NCI-H524 treated with DMSO at 0.1 percent for 48 hours (cell line): ENCODE measurements at regions not wholly inside any gene's neighbourhood (a gene's known extent, or its start where the extent isn't known, plus 50 kb on each side); places are given as distances from the start of the nearest gene placed in this dataset.
"Not testable (repeated sequence)": the region's sequence is repeated elsewhere in the genome, so short reads cannot be mapped to it uniquely, and the experiment has no call there.

Experiments
- DNase-seq: peaks from one replicate; lab custom pipeline; 2025; lab: John Stamatoyannopoulos, UW

DNA sequence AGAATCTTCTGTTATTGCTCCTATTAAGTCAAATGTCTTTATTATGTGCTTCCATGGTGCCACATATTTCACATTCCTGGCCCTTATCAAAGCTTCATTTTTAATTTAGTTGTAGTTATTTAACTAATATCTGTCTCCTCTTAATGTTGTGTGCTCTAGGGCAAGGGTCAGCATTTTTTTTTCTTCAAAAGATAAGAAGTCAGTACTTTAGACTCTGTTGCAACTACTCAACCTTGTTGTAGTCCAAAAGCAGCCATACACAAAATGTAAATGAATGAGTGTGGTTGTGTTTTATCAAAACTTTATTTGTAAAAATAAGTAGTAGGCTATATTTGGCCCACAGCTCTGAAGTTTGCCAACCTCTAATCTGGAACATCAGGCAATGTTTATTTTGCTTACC lies 394.7 kb upstream of the CBLB start:
- DNase-seq = no peak

DNA sequence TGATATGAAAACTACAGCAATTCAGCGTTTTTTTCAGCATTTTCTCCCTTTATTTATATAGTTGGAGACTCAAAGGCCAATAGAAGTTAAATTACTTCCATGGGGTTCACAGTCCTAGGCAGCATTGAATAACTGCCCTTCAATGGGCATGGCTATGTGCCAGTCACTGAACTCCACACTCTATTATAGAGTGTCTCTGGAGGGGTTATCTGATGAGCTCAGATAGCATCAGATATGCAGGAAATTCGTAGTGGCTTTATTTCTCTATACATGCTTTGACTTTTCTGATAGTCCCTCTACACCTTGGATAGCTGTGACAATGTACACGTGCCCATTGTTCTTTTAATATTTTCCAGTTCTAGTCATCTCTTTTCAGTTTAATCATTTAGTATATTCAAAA lies 396.9 kb upstream of the CBLB start:
- no peak for DNase-seq

DNA sequence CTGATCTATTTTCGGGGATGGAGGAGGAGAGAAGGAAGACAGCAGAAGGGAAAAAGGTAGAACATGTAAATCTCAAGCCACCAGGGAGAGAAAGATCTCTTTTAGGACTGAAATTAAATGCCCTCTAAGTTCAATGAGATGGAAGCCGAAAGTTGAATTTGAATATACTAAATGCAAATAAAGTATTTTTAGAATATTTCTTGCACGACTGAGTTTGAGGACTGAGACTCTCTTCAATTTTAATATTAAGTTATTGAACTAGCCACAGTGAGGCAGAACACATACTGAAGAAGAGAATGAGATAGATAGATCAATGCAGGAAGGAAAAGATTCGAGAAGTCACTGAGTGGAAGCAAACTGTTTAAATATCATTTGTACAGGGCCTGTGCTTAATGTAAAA lies 399.9 kb upstream of the CBLB start:
- DNase-seq = no peak

DNA sequence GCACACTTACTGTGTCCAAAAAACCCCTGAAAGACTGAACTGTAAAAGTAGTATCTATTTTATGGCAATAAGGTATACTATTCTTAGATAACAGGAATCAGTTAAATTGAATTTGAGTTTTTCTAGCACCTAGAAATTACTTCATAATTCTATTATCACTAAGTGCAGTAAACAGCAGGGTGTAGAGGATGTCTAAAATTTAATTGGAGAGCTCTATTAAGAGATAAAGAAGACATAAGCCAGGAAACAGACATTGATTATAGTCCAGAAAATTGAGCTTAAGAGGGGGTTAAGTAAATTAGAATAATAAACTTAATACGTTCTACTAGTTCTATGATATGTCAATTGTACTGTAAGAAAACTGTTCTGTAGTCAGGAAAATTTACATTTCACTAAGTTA lies 403.5 kb upstream of the CBLB start:
- no peak for DNase-seq

DNA sequence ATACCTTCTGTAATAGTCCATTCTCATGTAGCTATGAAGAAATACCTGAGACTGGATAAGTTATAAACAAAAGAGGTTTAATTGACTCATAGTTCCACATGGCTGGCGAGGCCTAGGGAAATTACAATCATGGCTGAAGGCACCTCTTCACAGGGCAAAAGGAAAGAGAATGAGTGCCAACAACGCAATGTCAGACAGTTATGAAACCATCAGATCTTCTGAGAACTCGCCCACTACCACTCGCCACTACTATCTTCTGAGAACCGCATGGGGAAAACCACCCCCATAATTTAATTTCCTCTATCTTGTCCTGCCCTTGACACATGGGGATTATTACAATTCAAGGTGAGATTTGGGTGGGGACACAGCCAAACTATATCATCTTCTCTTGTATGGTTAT lies 406.8 kb upstream of the CBLB start:
- no peak for DNase-seq

DNA sequence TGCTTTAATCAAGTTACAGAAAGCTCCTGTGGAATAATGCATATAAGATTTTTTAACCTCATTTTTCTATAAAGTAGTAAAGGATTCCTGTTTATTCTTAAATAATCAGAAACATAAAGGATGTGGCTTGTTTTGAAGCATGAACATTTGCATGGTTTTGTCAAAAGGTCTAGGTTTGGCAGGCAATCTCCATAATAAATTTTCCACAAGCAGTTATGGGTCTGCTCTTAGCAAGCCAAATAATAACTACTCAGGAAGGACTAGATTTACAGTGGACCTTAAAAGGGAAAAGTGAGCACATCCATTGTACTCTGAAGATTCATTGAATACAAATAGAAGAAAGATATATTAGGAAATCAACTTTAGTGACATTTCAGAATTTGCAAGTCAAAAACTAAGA lies 407.3 kb upstream of the CBLB start:
- DNase-seq = no peak

DNA sequence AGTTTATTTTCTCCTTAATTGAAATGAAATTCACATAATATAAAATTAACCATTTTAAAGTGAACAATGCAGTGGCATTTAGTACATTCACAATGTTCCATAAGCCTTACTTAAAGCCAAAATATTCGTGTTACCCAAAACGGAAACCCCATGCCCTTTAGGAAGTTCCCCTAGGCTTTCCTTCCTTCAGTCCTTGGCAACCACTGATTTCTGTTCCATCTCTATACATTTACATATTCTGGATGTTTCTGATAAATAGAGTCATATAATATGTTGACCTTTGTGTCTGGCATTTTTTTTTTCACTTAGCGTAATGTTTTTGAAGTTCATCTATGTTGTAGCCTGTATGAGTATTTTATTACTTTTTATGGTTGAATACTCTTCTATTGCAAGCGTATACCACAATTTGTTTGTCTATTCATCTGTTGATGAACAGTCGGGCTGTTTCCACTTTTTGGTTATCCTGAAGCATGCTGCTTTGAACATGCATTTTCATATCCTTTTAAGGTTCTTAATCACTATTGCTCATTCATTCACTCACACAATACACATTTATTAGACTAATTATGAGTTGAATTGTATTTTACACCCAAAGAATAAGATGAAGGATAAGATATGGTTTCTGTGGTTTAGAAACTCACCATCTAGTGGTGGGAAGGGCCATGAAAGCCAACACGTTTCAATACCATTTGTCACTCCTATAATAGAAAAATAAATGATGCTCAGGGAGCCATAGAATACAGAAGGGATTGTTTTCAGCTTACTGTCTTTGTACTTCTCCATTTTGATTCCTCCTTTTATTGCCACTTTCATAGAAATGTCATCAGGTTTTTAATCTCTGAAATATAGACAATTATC lies 408.2 kb upstream of the CBLB start:
- DNase-seq = no peak

DNA sequence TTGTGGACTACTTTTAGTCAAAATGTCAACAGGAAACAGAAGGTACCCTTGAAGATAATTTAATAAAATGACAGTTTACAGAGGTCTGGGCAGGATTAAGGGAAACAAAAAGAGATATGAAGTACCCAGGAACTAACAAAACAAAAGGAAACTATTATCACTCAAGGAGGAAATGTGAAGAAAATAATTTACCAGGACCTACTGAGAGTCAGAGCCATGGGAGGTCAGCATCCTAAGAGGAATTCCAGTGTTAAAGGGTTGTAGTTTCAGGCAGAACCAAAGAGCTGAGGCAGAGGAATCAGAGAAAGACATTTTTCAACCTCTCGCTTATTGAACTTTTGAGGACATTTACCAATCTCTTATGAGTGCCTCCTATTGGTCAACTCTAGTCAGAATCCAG lies 408.9 kb upstream of the CBLB start:
- DNase-seq = no peak

DNA sequence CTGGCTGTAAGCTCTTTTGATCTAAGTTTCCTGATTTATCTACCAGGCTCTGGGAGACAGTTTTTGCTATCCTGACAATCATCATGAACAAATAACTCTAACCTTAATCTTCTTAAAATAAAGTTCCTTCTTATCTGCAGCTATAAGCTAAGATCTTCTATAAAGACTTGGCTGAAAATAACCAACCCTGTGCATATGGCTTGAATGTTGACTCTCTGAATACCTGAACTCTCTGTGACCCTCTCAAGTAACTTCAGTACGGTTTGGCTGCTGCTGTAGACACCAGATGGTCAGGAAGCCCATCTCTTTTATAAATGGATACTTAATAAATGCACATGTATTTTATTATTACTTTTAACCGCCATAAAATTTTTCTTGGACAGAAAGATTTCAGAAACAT lies 412.4 kb upstream of the CBLB start:
- DNase-seq = peak; percentile 99

DNA sequence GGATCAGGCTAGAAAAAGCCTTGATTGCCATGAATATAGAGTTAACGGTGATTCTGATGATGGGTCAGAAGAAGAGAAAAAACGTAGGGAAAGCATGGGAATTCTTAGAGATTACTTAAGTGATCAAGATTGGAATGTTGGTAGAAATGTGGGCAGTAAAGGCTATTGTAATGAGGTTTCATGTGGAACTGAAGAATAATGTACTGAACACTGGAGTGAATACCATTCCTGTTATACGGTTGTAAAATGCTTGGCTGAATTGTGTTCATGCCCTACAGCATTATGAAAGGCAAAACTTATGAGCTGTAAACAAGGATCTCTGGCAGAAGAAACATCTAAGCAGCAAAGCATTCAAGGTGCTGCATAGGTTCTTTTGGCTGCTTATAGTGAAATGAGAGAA lies 414.1 kb upstream of the CBLB start:
- DNase-seq = no peak

DNA sequence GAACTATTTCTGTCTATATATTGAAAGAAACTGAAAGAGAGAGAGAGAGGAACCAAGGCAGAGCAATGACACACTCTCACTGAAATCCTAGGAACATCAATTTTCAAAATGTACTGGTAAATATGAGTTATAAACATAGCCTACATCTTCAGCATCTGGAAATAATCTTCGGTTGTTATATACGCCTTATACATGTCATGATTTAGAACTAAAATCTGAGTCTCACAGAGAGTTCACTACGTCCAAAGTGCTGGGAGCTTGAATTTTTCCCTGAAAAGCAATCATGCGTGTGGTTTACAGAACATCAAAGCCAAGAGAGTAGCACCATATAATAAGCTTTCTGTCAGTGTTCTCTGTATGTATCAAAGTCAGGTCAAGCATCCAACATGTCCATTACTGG lies 420.0 kb upstream of the CBLB start:
- DNase-seq = no peak

DNA sequence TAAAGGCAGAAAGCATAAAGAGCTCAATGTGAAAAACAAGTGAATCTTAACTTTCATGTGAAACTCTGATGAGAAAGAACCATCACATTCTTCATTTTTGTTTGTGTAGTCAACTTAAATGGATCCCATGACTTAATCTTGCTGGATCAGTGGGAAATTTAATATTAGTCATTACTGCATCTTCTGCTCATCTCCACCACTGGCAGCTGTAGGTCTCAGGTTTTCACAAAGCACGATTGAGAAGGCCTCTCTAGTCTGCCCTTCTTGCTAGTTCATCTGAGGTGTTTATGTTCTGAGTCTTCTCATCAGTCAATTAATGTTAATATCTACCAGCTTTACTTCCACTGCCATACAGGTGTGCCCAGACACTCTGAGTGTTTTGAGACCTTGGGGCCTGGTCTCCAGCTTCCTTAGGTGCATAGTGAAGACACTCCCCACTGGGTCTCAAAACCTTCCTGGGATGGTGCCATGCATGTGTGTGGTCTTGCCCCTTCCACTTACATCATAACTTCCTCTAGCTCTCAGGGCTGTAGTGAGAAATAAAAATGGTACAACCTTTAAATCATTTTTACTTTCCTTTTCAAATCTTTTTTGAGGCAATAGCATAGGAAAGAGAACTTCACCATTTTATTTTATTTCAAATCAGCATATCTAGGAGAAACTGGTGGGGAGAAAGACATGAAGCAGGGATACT lies 421.6 kb upstream of the CBLB start:
- no peak for DNase-seq

DNA sequence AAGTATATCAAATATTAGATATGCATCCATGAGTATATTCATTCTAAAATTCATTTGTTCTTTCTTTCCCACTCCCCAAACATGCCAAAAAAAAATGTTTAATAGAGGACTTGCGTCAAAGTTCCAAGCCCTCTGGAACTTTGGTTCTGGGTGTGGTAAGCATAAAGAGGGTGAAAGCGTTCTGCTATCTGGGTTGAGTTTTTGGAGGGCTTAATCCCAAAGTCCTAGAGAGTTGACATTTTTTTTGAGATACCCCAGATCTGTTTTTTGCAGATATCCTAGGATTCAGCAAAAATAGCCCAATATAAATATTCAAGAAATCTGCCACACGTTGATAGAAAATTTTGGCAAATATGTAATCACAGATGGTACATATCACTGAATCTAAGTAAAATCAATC lies 424.3 kb upstream of the CBLB start:
- no peak for DNase-seq

DNA sequence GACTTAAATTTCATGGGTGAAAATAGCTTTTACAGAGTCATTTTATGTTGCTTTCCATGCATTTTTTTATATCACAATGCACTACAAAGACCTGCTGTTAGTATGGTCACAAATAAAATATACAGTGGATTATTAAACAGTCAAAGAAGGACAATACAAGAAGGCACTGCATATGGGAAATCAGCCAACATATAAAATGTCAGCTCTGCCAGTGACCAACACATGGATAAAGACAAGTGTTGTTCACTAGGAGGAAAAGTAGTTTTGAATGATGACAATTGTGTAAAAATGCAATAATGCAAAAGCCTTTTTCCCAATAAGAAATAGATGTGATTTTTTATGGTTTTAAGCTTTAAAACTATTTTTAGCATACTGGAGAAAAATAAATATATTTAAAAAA lies 425.3 kb upstream of the CBLB start:
- DNase-seq = no peak

DNA sequence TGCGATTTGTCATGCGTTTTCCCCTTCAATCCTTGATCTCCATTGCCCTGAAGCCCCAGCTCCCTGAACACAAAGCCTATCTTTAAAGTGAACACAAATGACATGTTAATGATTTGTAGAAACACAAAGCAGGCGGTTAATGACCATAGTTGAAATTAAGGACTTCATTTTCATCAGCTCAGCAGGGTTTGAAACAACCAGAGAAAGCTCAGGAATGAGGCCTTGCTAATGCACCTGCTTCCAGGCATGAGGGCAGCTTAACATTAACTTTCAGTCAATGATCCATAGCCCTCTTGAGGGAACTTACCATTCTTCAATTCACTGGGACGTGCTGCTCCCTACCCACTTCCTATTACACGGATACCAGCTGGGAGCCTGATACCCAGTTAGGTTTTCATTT lies 427.2 kb upstream of the CBLB start:
- no peak for DNase-seq

DNA sequence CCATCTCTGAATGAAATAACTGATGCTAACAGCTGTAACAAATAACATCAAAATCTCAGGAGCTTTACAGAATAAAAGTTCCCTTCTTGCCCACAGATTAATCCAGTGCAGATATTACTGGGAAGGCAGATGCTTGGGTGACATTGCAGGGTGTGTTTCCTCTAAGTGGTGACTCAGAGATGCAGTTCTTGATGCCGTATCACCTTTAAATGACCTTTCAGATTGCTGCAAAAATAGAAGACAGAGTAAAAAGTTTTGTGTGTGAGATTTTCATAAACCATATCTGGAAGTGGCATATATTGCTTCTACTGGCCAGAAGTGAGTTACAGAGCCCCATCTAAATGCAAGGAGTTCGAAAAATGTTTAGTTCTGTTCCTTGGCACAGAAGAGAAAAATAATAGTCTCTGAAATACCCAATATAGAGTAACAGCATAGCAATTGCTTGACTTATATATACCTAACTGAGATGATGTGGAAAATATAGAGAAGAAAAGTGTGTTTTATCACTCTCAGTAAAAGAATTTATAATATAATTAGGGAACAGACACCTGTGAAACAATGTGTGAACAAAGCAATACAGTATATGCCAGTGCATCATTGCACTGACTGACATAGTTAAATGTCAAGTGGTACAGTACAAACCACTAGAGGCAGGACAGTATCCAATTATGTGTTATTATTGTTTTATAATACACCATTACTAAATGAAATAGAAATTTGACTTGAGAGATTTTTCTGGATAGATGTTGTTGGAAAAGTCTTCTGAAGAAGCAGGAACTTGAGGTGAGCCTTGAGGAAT lies 430.7 kb upstream of the CBLB start:
- no peak for DNase-seq

DNA sequence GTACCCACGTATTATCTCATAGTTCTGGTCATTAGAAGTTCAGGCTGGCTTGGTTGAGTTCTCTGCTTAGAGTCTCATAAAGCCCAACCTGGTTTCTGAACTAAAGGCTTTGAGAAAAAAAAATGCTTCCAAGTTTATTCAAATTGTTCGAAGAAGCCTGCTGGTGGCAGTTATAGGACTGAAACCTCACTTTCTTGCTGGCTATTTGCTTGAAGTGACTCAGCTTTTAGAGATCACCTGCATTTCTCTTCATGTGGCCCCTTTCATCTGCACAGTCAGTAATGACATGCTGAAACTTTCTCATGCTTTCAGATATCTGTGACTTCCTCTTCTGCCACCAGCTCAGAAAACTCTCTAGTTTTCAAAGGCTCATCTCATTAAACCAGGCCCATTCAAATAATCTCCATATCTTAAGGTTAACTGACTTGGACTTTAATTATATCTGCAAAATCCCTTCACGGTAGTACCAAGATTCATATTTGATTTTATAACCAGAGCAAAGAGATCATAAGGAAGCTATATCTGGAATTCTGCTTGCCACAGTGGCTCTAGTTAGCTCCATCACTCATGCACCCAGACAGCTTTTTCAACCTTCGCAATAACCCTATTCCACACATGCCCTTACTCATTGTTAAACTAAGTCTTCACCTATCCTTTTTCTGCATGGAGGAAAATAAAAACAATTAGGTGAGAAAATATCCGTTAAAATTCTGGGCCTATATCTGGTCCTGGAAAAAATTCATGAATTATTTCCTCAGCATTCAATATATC lies 433.8 kb upstream of the CBLB start:
- DNase-seq = no peak

DNA sequence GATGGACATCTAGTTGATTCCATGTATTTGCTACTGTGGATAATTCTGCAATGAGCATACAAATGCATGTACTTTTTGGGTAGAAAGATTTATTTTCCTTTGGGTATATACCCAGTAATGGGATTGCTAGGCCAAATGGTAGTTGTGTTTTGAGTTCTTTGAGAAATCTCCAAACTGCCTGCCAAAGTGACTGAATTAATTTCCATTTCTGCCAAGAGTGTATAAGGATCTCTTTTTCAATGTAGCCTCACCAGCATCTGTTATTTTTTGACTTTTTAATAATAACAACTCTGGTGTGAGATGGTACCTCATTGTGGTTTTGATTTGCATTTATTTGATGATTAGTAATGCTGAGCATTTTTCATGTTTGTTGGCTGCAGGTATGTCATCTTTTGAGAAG lies 435.0 kb upstream of the CBLB start:
- no peak for DNase-seq

DNA sequence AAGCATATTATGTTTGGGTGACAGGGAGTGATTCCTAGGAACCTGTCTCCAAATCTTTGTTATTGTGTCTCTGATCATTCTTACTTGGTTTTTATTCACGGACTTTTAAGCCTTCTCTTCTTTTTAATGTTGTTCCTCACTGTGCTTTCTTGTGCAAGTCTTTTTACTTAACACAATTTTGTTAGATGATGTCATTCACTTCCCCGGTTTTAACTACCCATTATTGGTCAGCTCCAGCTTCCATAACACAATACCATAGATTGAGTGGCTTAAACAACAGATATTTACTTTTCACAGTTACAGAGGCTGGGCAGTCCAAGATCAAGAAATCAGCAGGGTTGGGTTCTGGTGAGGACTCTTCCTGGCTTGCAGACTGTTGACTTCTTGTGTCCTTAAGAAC lies 436.3 kb upstream of the CBLB start:
- no peak for DNase-seq

DNA sequence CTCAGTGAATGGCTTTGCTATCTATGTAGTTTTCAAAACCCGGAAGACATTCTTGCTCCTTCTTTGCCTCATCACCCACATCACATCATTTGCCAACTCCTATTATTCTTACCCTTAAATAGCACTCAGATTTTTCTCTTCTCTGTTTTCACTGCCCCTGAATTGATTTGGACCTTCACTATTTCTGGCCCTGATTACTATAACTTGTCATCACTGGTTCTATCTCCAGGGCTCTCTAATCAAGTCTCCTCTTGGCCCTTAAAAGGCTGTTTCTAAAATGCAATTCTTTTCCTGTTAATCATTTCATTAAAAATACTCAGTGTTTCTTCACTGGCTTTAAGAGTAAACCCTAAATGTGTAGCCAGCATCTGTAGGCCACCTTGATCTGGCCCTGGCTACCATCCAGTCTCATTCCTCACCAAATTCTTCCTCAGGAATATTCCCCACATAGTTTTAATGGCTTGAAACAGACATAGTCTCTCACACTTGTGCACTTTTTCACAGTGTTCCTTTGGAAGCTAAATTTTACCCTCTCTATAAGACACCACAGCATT lies 437.1 kb upstream of the CBLB start:
- no peak for DNase-seq

DNA sequence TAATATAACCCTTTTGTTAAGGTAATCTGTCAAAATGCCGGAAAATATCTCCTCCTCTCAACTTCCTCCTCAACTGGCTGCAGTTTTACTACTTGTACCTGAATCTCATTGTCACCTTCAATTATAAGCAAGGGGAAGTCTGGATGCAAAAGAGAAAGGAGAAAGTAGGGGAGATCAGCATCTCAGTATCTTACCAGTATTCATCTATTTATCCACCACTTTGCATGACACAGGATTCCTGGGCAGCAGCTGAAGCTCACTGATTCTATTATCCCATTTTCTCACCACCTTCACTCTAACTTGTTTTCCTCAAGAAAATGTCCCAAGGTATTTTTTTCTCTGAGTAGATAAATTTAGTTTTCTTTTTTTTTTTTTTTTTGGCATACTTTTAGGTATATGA lies 440.5 kb upstream of the CBLB start:
- no peak for DNase-seq

DNA sequence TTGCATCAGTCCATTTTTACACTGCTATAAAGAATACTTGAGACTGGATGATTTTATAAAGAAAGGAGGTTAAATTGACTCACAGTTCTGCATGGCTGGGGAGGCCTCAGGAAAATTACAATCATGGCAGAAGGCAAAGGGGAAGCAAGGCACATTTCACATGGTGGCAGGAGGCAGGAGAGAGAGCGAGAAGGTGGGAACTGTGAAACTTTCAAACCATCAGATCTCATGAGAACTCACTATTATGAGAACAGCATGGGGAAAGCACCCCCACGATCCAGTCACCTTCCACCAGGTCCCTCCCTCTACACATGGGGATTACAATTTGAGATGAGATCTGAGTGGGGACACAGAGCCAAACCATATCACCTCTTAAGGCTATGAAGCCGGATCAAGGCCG lies 441.0 kb upstream of the CBLB start:
- DNase-seq = not testable (repeated sequence)
